ENCODE measurements at regions not wholly inside any gene's neighbourhood (a gene's known extent, or its start where the extent isn't known, plus 50 kb on each side); places are given as distances from the start of the nearest gene placed in this dataset.
"Not testable (repeated sequence)": the region's sequence is repeated elsewhere in the genome, so short reads cannot be mapped to it uniquely, and the experiment has no call there.

DNA sequence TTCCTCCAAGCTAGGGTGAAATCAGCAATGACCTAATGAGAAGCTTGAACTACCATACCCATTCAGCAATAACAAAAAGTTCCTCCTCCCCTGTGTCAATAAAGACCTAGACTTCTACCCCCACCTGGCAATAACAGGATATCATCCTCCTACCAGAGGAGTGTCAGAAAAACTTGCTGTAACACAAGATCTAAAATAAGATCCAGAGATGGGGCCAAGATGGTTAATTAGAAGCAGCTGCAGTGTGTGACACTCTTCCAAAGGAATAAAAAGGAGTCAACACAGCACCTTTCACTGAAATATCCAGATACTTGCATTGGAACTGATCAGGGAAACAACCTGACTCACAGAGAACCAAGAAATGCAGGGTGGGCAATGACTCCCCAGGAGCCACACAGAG lies 84.4 kb upstream of the ARHGAP42 start:
- Histone ChIP-seq H3K4me1 (ENCODE audit: control insufficient read depth, insufficient read depth, low read length) (peaks cover 8% of the 10 kb centered on the region), H3K36me3 (ENCODE audit: control insufficient read depth, insufficient read depth, low read length) (no peaks in the 10 kb centered on the region), H3K27ac (ENCODE audit: low read length) (no peak overlapping the region), H3K27me3 (ENCODE audit: control insufficient read depth, insufficient read depth, low read length) (no peaks in the 10 kb centered on the region), H3K9me3 (replicated peaks; ENCODE audit: control insufficient read depth, low read depth, low read length) (no peaks in the 10 kb centered on the region), H3K4me3 (ENCODE audit: low read length) (no peak overlapping the region)
- DNase-seq = peak; percentile 61

DNA sequence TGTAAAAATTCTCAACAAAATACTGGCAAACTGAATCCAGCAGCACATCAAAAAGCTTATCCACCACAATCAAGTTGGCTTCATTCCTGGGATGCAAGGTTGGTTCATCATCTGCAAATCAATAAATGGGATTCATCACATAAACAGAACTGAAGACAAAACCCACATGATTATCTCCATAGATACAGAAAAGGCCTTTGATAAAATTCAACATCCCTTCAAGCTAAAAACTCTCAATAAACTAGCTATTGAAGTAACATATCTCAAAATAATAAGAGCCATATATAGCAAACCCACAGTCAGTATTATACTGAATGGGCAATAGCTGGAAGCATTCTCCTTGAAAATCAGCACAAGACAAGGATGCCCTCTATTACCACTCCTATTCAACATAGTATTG lies 79.3 kb upstream of the ARHGAP42 start:
- not testable (repeated sequence) for H3K4me3 ChIP-seq (ENCODE audit: low read length); H3K9me3 ChIP-seq (replicated peaks; ENCODE audit: control insufficient read depth, low read depth, low read length); DNase-seq; H3K27me3 ChIP-seq (ENCODE audit: control insufficient read depth, insufficient read depth, low read length); H3K4me1 ChIP-seq (ENCODE audit: control insufficient read depth, insufficient read depth, low read length); H3K27ac ChIP-seq (ENCODE audit: low read length); H3K36me3 ChIP-seq (ENCODE audit: control insufficient read depth, insufficient read depth, low read length)

DNA sequence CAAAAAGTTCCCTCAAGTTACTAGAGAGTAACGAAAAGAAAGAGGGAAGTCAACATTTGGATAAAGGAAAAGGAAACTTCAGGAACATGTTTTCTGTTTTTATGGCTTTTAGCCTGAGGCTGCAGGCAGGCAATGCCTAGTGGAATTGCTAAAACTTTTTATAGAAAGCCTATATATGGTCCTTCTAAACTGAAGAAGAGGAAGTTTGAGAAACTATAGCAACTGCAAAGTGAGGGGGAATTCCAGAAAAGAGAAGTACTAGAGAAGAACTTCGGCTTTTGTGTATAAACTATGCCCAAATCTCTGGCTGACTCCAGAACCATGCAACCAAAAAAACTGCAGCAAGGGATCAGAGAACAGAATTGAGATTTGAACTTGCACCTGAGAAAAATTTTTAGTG lies 74.3 kb upstream of the ARHGAP42 start:
- Histone ChIP-seq H3K4me3 (ENCODE audit: low read length) (no peak overlapping the region), H3K27ac (ENCODE audit: low read length) (no peak overlapping the region), H3K36me3 (ENCODE audit: control insufficient read depth, insufficient read depth, low read length) (no peaks in the 10 kb centered on the region), H3K4me1 (ENCODE audit: control insufficient read depth, insufficient read depth, low read length) (no peaks in the 10 kb centered on the region), H3K9me3 (replicated peaks; ENCODE audit: control insufficient read depth, low read depth, low read length) (no peaks in the 10 kb centered on the region), H3K27me3 (ENCODE audit: control insufficient read depth, insufficient read depth, low read length) (no peaks in the 10 kb centered on the region)
- peak; percentile 56 for DNase-seq
- WGBS (ENCODE audit: insufficient coverage) = no CpG with 5 or more reads among the region's 2 CpGs

DNA sequence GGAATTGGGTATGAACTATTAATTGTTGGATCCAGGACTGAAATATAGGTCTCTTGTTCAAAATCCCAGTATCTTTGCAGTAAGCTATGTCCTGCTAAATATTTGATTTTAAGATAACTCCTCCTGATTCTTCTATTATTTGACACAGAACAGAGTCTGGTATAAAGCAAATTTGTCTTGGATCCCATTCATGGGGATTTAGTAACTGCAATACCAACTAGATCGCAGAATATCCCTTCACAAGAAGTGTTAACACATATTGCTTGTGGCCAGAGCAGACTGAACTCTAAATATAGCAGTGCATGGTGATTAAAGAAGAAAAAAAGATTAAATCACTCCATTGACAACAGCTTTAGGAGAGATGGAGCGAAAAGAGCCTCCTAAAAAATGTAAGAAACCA lies 68.2 kb upstream of the ARHGAP42 start:
- Histone ChIP-seq H3K4me3 (ENCODE audit: low read length) (no peak overlapping the region), H3K9me3 (replicated peaks; ENCODE audit: control insufficient read depth, low read depth, low read length) (peaks cover 16% of the 10 kb centered on the region), H3K4me1 (ENCODE audit: control insufficient read depth, insufficient read depth, low read length) (peaks cover 3% of the 10 kb centered on the region), H3K27me3 (ENCODE audit: control insufficient read depth, insufficient read depth, low read length) (no peaks in the 10 kb centered on the region), H3K27ac (ENCODE audit: low read length) (no peak overlapping the region), H3K36me3 (ENCODE audit: control insufficient read depth, insufficient read depth, low read length) (no peaks in the 10 kb centered on the region)
- no CpG with 5 or more reads among the region's 2 CpGs for WGBS (ENCODE audit: insufficient coverage)
- no peak for DNase-seq

DNA sequence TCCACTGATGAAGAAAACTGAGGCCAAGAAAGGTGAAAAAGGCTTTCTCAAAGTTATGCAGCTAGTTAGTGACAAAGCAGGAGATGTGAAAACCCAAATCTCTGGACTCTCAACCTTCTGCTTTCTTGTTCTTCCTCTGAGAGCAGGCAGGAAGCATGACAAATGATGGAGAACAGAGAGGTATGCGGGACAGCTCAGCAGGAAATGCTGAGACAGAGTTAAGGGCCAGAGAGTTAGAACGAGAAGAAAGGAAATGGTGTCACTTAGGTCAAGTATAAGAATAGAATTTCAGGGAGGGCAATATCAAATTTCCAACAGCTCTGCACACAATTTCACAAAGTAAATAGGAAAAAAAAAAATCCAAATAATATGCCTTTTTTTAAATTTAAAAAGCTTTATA lies 67.6 kb upstream of the ARHGAP42 start:
- Histone ChIP-seq H3K27ac (ENCODE audit: low read length) (no peak overlapping the region), H3K4me1 (ENCODE audit: control insufficient read depth, insufficient read depth, low read length) (peaks cover 3% of the 10 kb centered on the region), H3K4me3 (ENCODE audit: low read length) (no peak overlapping the region), H3K9me3 (replicated peaks; ENCODE audit: control insufficient read depth, low read depth, low read length) (peaks cover 16% of the 10 kb centered on the region), H3K36me3 (ENCODE audit: control insufficient read depth, insufficient read depth, low read length) (no peaks in the 10 kb centered on the region), H3K27me3 (ENCODE audit: control insufficient read depth, insufficient read depth, low read length) (no peaks in the 10 kb centered on the region)
- no peak for DNase-seq
- no CpG with 5 or more reads among the region's 2 CpGs for WGBS (ENCODE audit: insufficient coverage)

DNA sequence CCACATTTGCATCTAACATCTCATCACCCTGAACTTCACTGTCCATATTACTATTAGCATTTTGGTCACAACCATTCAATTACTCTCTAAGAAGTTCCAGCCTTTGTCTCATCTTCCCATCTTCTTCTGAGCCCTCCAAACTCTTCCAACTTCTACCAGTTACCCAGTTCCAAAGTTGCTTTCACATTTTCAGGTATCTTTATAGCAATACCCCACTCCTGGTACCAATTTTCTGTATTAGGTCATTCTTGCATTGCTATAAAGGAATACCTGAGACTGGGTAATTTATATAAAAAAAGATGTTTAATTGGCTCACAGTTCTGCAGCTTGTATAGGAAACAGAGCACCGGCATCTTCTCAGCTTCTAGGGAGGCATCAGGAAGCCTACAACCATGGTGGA lies 64.7 kb upstream of the ARHGAP42 start:
- 83% methylated on average over 1 of the region's 1 CpG for WGBS (ENCODE audit: insufficient coverage)
- Histone ChIP-seq H3K4me3 (ENCODE audit: low read length) (no peak overlapping the region), H3K27ac (ENCODE audit: low read length) (no peak overlapping the region), H3K4me1 (ENCODE audit: control insufficient read depth, insufficient read depth, low read length) (peaks cover 3% of the 10 kb centered on the region), H3K9me3 (replicated peaks; ENCODE audit: control insufficient read depth, low read depth, low read length) (peaks cover 16% of the 10 kb centered on the region), H3K36me3 (ENCODE audit: control insufficient read depth, insufficient read depth, low read length) (no peaks in the 10 kb centered on the region), H3K27me3 (ENCODE audit: control insufficient read depth, insufficient read depth, low read length) (no peaks in the 10 kb centered on the region)
- no peak for DNase-seq

DNA sequence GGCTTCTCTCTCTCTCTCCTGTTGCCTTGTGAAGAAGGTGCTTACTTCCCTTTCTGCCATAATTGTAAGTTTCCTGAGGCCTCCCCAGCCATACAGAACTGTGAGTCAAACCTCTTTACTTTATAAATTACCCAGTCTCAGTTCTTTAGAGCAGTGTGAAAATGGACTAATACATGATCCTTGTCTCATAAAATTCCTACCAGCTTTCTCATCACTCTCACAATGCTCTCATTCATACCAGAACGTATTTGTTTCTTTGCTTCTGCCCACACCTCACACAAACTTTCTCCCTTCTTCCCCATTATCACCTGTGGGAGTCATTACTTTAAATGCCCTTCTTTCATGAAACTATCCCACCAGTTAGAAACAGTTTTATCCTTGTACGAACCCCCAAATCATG lies 62.7 kb upstream of the ARHGAP42 start:
- H3K27me3 ChIP-seq (ENCODE audit: control insufficient read depth, insufficient read depth, low read length) = no peaks in the 10 kb centered on the region
- peaks cover 2% of the 10 kb centered on the region for H3K4me1 ChIP-seq (ENCODE audit: control insufficient read depth, insufficient read depth, low read length)

DNA sequence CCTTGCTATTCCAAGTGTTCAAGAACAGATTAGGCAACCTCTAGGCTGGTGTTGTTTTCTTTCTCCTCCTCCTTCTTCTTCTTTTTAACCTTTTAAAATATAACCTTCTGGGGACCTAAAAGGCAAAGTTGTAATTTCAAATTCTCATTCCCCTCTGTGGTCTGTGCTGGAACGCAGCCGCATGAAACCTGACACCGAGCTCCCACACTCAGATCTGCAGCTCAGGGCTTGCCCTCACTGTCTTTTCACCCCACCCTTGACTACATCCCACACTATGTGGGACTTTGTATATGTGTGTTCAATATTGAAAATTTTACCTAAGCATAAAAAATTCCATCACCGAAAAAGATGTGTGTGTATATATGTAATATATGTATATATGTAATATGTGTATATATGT lies 62.0 kb upstream of the ARHGAP42 start:
- no CpG with 5 or more reads among the region's 4 CpGs for WGBS (ENCODE audit: insufficient coverage)
- no peaks in the 10 kb centered on the region for H3K27me3 ChIP-seq (ENCODE audit: control insufficient read depth, insufficient read depth, low read length)
- H3K9me3 ChIP-seq (replicated peaks; ENCODE audit: control insufficient read depth, low read depth, low read length) = peaks cover 16% of the 10 kb centered on the region
- no peaks in the 10 kb centered on the region for H3K36me3 ChIP-seq (ENCODE audit: control insufficient read depth, insufficient read depth, low read length)
- no peak overlapping the region for H3K27ac ChIP-seq (ENCODE audit: low read length)
- DNase-seq = no peak
- no peaks in the 10 kb centered on the region for H3K4me1 ChIP-seq (ENCODE audit: control insufficient read depth, insufficient read depth, low read length)
- no peak overlapping the region for H3K4me3 ChIP-seq (ENCODE audit: low read length)

More for the DNA sequence above, 62.7 kb upstream of the ARHGAP42 start:
- WGBS (ENCODE audit: insufficient coverage) = 64% methylated on average over 1 of the region's 2 CpGs
- Histone ChIP-seq H3K36me3 (ENCODE audit: control insufficient read depth, insufficient read depth, low read length) (no peaks in the 10 kb centered on the region), H3K9me3 (replicated peaks; ENCODE audit: control insufficient read depth, low read depth, low read length) (peaks cover 16% of the 10 kb centered on the region), H3K27ac (ENCODE audit: low read length) (no peak overlapping the region), H3K4me3 (ENCODE audit: low read length) (no peak overlapping the region)
- no peak for DNase-seq

DNA sequence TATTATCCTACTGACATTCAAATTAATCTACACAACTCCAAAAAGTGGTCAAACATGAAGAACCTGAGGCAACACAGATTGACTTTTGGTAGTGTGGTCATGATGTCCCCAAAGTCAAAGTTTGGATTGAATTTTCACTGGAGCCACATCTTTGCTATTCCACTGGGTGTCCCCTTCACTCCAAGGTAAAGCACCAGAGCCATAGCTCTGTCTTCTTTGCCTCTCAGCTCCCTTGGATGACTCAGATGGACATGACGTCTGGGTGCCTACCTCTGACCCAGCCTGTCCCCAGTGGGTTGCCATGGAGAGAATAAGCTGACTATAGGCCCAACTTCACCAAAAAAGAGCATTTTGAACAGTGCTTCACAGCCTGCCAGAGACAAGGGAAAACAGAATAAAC lies 57.4 kb upstream of the ARHGAP42 start:
- Histone ChIP-seq H3K27ac (ENCODE audit: low read length) (no peak overlapping the region), H3K27me3 (ENCODE audit: control insufficient read depth, insufficient read depth, low read length) (no peaks in the 10 kb centered on the region), H3K4me3 (ENCODE audit: low read length) (no peak overlapping the region), H3K4me1 (ENCODE audit: control insufficient read depth, insufficient read depth, low read length) (peaks cover 14% of the 10 kb centered on the region), H3K36me3 (ENCODE audit: control insufficient read depth, insufficient read depth, low read length) (no peaks in the 10 kb centered on the region), H3K9me3 (replicated peaks; ENCODE audit: control insufficient read depth, low read depth, low read length) (no peaks in the 10 kb centered on the region)
- DNase-seq = no peak
- 83% methylated on average over 1 of the region's 1 CpG for WGBS (ENCODE audit: insufficient coverage)

DNA sequence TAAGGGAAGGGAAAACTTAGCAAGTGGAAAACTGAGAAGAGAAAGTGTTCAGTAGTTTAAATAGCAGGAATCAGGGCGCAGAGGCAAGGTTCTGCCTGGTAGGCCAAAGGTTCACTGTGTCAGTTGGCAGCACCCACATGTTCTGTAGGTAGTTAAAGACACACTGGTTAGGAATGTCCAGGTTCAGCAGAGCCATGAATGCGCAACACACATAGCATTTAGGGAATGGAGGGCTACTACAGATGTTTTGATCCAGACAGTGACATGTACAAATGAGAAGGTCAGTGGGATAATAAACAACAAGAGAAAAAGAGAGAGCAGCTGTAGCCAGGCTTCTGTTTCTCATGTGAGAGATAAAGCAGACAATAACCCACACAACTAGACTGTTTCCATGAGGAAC lies 56.2 kb upstream of the ARHGAP42 start:
- H3K27ac ChIP-seq (ENCODE audit: low read length) = no peak overlapping the region
- DNase-seq = no peak
- no peaks in the 10 kb centered on the region for H3K27me3 ChIP-seq (ENCODE audit: control insufficient read depth, insufficient read depth, low read length)
- H3K4me1 ChIP-seq (ENCODE audit: control insufficient read depth, insufficient read depth, low read length) = peaks cover 17% of the 10 kb centered on the region
- 94% methylated on average over 2 of the region's 2 CpGs for WGBS (ENCODE audit: insufficient coverage)
- H3K4me3 ChIP-seq (ENCODE audit: low read length) = no peak overlapping the region
- H3K36me3 ChIP-seq (ENCODE audit: control insufficient read depth, insufficient read depth, low read length) = no peaks in the 10 kb centered on the region
- H3K9me3 ChIP-seq (replicated peaks; ENCODE audit: control insufficient read depth, low read depth, low read length) = no peaks in the 10 kb centered on the region

DNA sequence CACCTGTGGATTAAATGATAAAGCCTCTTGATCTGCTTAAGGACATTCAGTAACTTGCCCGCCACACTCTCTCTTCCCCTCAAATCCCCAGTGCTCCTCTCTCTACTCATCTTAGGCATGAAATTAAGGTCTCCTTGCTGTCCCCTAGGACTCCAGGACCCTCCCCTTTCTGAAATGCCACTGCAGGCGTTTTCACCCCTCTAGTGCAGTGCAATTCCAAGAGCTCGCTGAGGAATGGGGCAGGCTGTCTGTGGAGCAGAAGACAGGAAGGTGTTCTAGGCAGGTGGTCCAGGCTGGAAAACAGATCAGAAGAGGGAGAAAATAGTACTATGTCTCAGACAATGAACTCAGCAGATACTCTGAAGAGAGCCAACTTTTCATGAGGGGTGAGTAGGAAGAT lies 55.8 kb upstream of the ARHGAP42 start:
- Histone ChIP-seq H3K9me3 (replicated peaks; ENCODE audit: control insufficient read depth, low read depth, low read length) (no peaks in the 10 kb centered on the region), H3K4me3 (ENCODE audit: low read length) (no peak overlapping the region), H3K4me1 (ENCODE audit: control insufficient read depth, insufficient read depth, low read length) (peaks cover 17% of the 10 kb centered on the region), H3K36me3 (ENCODE audit: control insufficient read depth, insufficient read depth, low read length) (no peaks in the 10 kb centered on the region), H3K27me3 (ENCODE audit: control insufficient read depth, insufficient read depth, low read length) (no peaks in the 10 kb centered on the region), H3K27ac (ENCODE audit: low read length) (no peak overlapping the region)
- WGBS (ENCODE audit: insufficient coverage) = 88% methylated on average over 1 of the region's 3 CpGs
- DNase-seq = peak; percentile 18
